H9 (cell line): ENCODE measurements at regions not wholly inside any gene's neighbourhood (a gene's known extent, or its start where the extent isn't known, plus 50 kb on each side); places are given as distances from the start of the nearest gene placed in this dataset.

ENCODE experiments used
- DNase-seq: peaks from one replicate; pipeline ENCODE4 v3.0.0-alpha.2; 2017
- H2AFZ ChIP-seq: one replicate; pipeline ENCODE4 v1.6.1; 2013; ENCODE audit warnings: mild to moderate bottlenecking, low read length, control low read depth, moderate library complexity
- H2AK5ac ChIP-seq: 2 replicates; pipeline ENCODE4 v1.6.1; 2013; ENCODE audit warnings: low read length, control low read depth, mixed read lengths; ENCODE audit not compliant: insufficient read length
- H2BK120ac ChIP-seq: one replicate; pipeline ENCODE4 v1.6.1; 2013; ENCODE audit warnings: low read depth, mild to moderate bottlenecking, low read length, control low read depth, inconsistent platforms; ENCODE audit not compliant: poor library complexity, severe bottlenecking
- H2BK12ac ChIP-seq: 2 replicates; pipeline ENCODE4 v1.6.1; 2013; ENCODE audit warnings: low read length, control low read depth, mixed read lengths, low read depth; ENCODE audit not compliant: insufficient read length
- H2BK15ac ChIP-seq: 2 replicates; pipeline ENCODE4 v1.6.1; 2013; ENCODE audit warnings: low read depth, low read length, control low read depth
- H2BK20ac ChIP-seq: one replicate; pipeline ENCODE4 v1.6.1; 2013; ENCODE audit warnings: low read depth, mild to moderate bottlenecking, low read length, control low read depth, inconsistent platforms; ENCODE audit not compliant: poor library complexity, severe bottlenecking
- H2BK5ac ChIP-seq: 2 replicates; pipeline ENCODE4 v1.6.1; 2013; ENCODE audit warnings: low read length, control low read depth, mixed read lengths; ENCODE audit not compliant: insufficient read length
- H3K14ac ChIP-seq: 2 replicates; pipeline ENCODE4 v1.6.1; 2013; ENCODE audit warnings: low read length, control low read depth; ENCODE audit not compliant: insufficient read depth
- H3K18ac ChIP-seq: 2 replicates; pipeline ENCODE4 v1.6.1; 2013; ENCODE audit warnings: low read depth, mild to moderate bottlenecking, mixed read lengths, low read length, control low read depth; ENCODE audit not compliant: insufficient read length
- H3K23ac ChIP-seq: 2 replicates; pipeline ENCODE4 v1.6.1; 2013; ENCODE audit warnings: low read length, control low read depth, mixed read lengths, low read depth; ENCODE audit not compliant: insufficient read length
- H3K23me2 ChIP-seq: 2 replicates; pipeline ENCODE4 v1.6.1; 2013; ENCODE audit warnings: low read depth, mild to moderate bottlenecking, mixed read lengths, low read length, control low read depth; ENCODE audit not compliant: insufficient read length, poor library complexity, severe bottlenecking
- H3K27ac ChIP-seq: 2 replicates; pipeline ENCODE4 v1.5.1; 2013; ENCODE audit warnings: low read length, control low read depth, mixed read lengths, low read depth; ENCODE audit not compliant: insufficient read length
- H3K27me3 ChIP-seq: 2 replicates; pipeline ENCODE4 v1.6.1; 2013; ENCODE audit warnings: low read length, control low read depth, inconsistent platforms; ENCODE audit not compliant: insufficient read depth
- H3K4ac ChIP-seq: 2 replicates; pipeline ENCODE4 v1.6.1; 2013; ENCODE audit warnings: low read depth, mild to moderate bottlenecking, control low read depth, inconsistent platforms, low read length, moderate library complexity
- H3K4me1 ChIP-seq: 2 replicates; pipeline ENCODE4 v1.6.1; 2013; ENCODE audit warnings: low read length, control low read depth, inconsistent platforms; ENCODE audit not compliant: insufficient read depth
- H3K4me2 ChIP-seq: 2 replicates; pipeline ENCODE4 v1.6.1; 2013; ENCODE audit warnings: low read length, control low read depth, mixed read lengths; ENCODE audit not compliant: insufficient read length, insufficient read depth
- H3K56ac ChIP-seq: 2 replicates; pipeline ENCODE4 v1.6.1; 2013; ENCODE audit warnings: low read depth, mild to moderate bottlenecking, mixed read lengths, low read length, control low read depth; ENCODE audit not compliant: insufficient read length
- H3K79me1 ChIP-seq: 2 replicates; pipeline ENCODE4 v1.6.1; 2013; ENCODE audit warnings: low read depth, mild to moderate bottlenecking, moderate library complexity, low read length, control low read depth, inconsistent platforms; ENCODE audit not compliant: insufficient read depth, poor library complexity, severe bottlenecking
- H3K79me2 ChIP-seq: 2 replicates; pipeline ENCODE4 v1.6.1; 2013; ENCODE audit warnings: low read length, control low read depth, inconsistent platforms; ENCODE audit not compliant: insufficient read depth
- H3K9ac ChIP-seq: 2 replicates; pipeline ENCODE4 v1.6.1; 2013; ENCODE audit warnings: low read length, control low read depth, mixed read lengths; ENCODE audit not compliant: insufficient read length; ENCODE audit errors: extremely low read depth
- H3K9me3 ChIP-seq: one replicate; pipeline ENCODE4 v1.6.1; 2013; ENCODE audit warnings: low read depth, low read length, inconsistent platforms; ENCODE audit not compliant: control insufficient read depth
- H3T11ph ChIP-seq: one replicate; pipeline ENCODE4 v1.6.1; 2013; ENCODE audit warnings: mild to moderate bottlenecking, low read length, control low read depth, inconsistent platforms
- H4K20me1 ChIP-seq: one replicate; pipeline ENCODE4 v1.6.1; 2013; ENCODE audit not compliant: control insufficient read depth, insufficient read length, insufficient read depth
- H4K5ac ChIP-seq: 2 replicates; pipeline ENCODE4 v1.6.1; 2013; ENCODE audit warnings: low read depth, mild to moderate bottlenecking, mixed read lengths, low read length, control low read depth; ENCODE audit not compliant: insufficient read length
- H4K8ac ChIP-seq: replicated peaks from 2 replicates; pipeline ENCODE4 v1.6.1; 2013; ENCODE audit warnings: low read length, control low read depth, mixed read lengths, low read depth; ENCODE audit not compliant: insufficient read length
- H4K91ac ChIP-seq: 2 replicates; pipeline ENCODE4 v1.6.1; 2013; ENCODE audit warnings: low read depth, mild to moderate bottlenecking, moderate library complexity, mixed read lengths, low read length, control low read depth; ENCODE audit not compliant: insufficient read length
- H3K27ac Mint-ChIP-seq, 3 experiments: 2 replicates in 2 of 3; 3 replicates in 1 of 3; pipeline ENCODE4 v1.8.0; 2020 to 2021; ENCODE audit warnings: mixed read lengths in 3 of 3, mild to moderate bottlenecking in 1 of 3, moderate library complexity in 1 of 3
- H3K27me3 Mint-ChIP-seq: 2 replicates; pipeline ENCODE4 v1.8.0; 2021; ENCODE audit warnings: low read depth, mild to moderate bottlenecking, moderate library complexity, mixed read lengths
- H3K36me3 Mint-ChIP-seq, 3 experiments: 2 replicates in 2 of 3; 3 replicates in 1 of 3; pipeline ENCODE4 v1.8.0; 2020 to 2021; ENCODE audit warnings: low read depth in 3 of 3, mixed read lengths in 3 of 3; ENCODE audit not compliant: insufficient read depth in 1 of 3
- H3K4me1 Mint-ChIP-seq, 2 experiments: 2 replicates each; pipeline ENCODE4 v1.8.0; 2020; ENCODE audit warnings: mixed read lengths in 2 of 2
- H3K4me3 Mint-ChIP-seq, 2 experiments: 2 replicates in 1 of 2; 3 replicates in 1 of 2; pipeline ENCODE4 v1.8.0; 2020 to 2021; ENCODE audit warnings: mild to moderate bottlenecking in 2 of 2, mixed read lengths in 2 of 2, moderate library complexity in 1 of 2
- H3K9me3 Mint-ChIP-seq, 2 experiments: 2 replicates in 1 of 2; 3 replicates in 1 of 2; pipeline ENCODE4 v1.8.0; 2020; ENCODE audit warnings: mild to moderate bottlenecking in 2 of 2, mixed read lengths in 2 of 2, moderate library complexity in 1 of 2
- WGBS: extraction: QIAGEN DNeasy Blood & Tissue Kit; methylation state at CpG from one replicate; pipeline ENCODE4 v1.1.7; 2013; ENCODE audit warnings: missing lambda C conversion rate, low lambda C conversion rate, mixed read lengths; ENCODE audit not compliant: insufficient read length; ENCODE audit errors: extremely low coverage; 5-methylcytosine and 5-hydroxymethylcytosine counted together
- TF ChIP-seq, protein P1 (sequence below): fragments of 200-600 bp; sonication (generic); conservative IDR thresholded peaks from 3 replicates; pipeline ENCODE4 v1.8.0; 2021; ENCODE audit warnings: antibody characterized with exemption, mild to moderate bottlenecking

DNA sequence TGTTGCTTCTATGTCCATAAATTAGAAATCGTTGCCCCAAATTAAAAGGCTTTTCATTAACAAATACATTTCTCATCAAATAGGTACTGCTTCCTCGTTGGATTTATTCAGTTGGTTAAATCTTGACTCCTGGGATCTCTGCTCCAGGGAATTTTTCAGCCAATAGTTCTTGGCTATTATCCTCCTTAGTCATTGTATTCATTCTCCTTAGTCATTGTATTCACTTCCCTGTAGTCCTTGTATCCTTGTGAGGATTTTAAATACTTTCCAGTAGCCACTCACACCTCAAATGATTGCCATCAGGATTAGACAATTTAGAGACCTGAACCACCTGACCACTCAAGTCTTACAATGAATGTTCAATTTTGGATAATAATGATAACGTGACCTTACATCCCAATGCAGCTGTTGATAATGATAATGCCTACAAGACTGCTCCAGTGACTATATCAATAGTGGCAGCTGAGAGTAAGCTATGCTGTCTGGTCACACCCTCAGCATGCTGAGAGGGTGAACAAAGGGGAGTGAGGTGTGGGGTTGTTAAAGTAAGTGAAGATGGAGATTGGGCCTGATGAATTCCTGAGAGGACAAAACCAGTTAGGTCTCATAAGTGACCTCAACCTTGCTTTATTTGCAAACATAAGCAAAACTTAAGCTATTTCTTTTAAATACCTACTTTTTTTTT lies 193.7 kb upstream of the RTL1 start:
- Histone ChIP-seq H2AFZ (no peak overlapping the region), H2BK15ac (no peak overlapping the region), H2BK20ac (no peak overlapping the region), H4K8ac (no peak overlapping the region), H3K27ac (no peak overlapping the region), H3K79me2 (no peaks in the 10 kb centered on the region), H3K4me2 (no peak overlapping the region), H3K23ac (no peak overlapping the region), H3K9me3 (no peaks in the 10 kb centered on the region), H2BK5ac (no peak overlapping the region), H3K56ac (no peak overlapping the region), H3K4ac (no peak overlapping the region), H3K9ac (no peak overlapping the region), H4K91ac (no peak overlapping the region), H4K20me1 (no peaks in the 10 kb centered on the region), H2BK12ac (no peak overlapping the region), H3K79me1 (no peaks in the 10 kb centered on the region), H2AK5ac (no peak overlapping the region), H3K4me1 (no peaks in the 10 kb centered on the region; the same call in 1 of the 2 replicates), H3K18ac (no peak overlapping the region), H3T11ph (no peak overlapping the region), H3K27me3 (no peaks in the 10 kb centered on the region), H3K23me2 (no peaks in the 10 kb centered on the region), H3K14ac (no peak overlapping the region), H4K5ac (no peak overlapping the region), H2BK120ac (no peak overlapping the region)
- Mint-ChIP-seq H3K4me1 (peaks cover 18 to 19% of the 10 kb centered on the region in 2 experiments), H3K27ac (no peak overlapping the region), H3K9me3 (peaks cover 14 to 16% of the 10 kb centered on the region in 2 experiments), H3K27me3 (no peaks in the 10 kb centered on the region), H3K36me3 (peaks cover 6 to 15% (median 9%) of the 10 kb centered on the region in 3 experiments), H3K4me3 (no peak overlapping the region)
- WGBS = no CpG with 5 or more reads among the region's 3 CpGs
- no peak for DNase-seq
- TF ChIP-seq, protein P1, sequence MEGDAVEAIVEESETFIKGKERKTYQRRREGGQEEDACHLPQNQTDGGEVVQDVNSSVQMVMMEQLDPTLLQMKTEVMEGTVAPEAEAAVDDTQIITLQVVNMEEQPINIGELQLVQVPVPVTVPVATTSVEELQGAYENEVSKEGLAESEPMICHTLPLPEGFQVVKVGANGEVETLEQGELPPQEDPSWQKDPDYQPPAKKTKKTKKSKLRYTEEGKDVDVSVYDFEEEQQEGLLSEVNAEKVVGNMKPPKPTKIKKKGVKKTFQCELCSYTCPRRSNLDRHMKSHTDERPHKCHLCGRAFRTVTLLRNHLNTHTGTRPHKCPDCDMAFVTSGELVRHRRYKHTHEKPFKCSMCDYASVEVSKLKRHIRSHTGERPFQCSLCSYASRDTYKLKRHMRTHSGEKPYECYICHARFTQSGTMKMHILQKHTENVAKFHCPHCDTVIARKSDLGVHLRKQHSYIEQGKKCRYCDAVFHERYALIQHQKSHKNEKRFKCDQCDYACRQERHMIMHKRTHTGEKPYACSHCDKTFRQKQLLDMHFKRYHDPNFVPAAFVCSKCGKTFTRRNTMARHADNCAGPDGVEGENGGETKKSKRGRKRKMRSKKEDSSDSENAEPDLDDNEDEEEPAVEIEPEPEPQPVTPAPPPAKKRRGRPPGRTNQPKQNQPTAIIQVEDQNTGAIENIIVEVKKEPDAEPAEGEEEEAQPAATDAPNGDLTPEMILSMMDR = no peak
